HFF-Myc (cell line): ENCODE measurements at regions not wholly inside any gene's neighbourhood (a gene's known extent, or its start where the extent isn't known, plus 50 kb on each side); places are given as distances from the start of the nearest gene placed in this dataset.

Experiments used
- DNase-seq: peaks from one replicate; pipeline ENCODE4 v3.0.0-alpha.2; 2011; ENCODE audit warnings: low read depth; ENCODE audit errors: extremely low read depth
- H3K4me3 ChIP-seq: replicated peaks from 2 replicates; pipeline ENCODE4 v1.5.1; 2011; ENCODE audit warnings: low read depth, mild to moderate bottlenecking, control low read depth, low read length
- CTCF ChIP-seq: IDR thresholded peaks from 2 replicates; pipeline ENCODE4 v1.5.1; 2012; ENCODE audit warnings: mild to moderate bottlenecking, low read depth, low read length, control low read depth; ENCODE audit errors: missing control alignments

- TF ChIP-seq CTCF = no peak
- no peak overlapping the region for H3K4me3 ChIP-seq
- no peak for DNase-seq
These were observed 221.2 kb downstream of the TUSC7 start for GRCh38 chr3:116930786-116931185.

GRCh38 chr3:116939091-116939490 is 229.5 kb downstream of the TUSC7 start:
- no peak for TF ChIP-seq CTCF
- no peak overlapping the region for H3K4me3 ChIP-seq
- DNase-seq = no peak

- H3K4me3 ChIP-seq = no peak overlapping the region
- TF ChIP-seq CTCF = no peak
- DNase-seq = no peak
These were observed 230.0 kb downstream of the TUSC7 start for GRCh38 chr3:116939550-116939949.

GRCh38 chr3:116940719-116941118 is 231.1 kb downstream of the TUSC7 start:
- DNase-seq = no peak
- TF ChIP-seq CTCF = no peak
- no peak overlapping the region for H3K4me3 ChIP-seq

- DNase-seq = no peak
- no peak overlapping the region for H3K4me3 ChIP-seq
- TF ChIP-seq CTCF = no peak
These were observed 236.8 kb downstream of the TUSC7 start for GRCh38 chr3:116946376-116946775.

GRCh38 chr3:116947148-116947547 is 237.6 kb downstream of the TUSC7 start:
- DNase-seq = no peak
- no peak overlapping the region for H3K4me3 ChIP-seq
- no peak for TF ChIP-seq CTCF

- TF ChIP-seq CTCF = no peak
- H3K4me3 ChIP-seq = no peak overlapping the region
- no peak for DNase-seq
These were observed 238.2 kb downstream of the TUSC7 start for GRCh38 chr3:116947809-116948208.
